Gastroesophageal sphincter (tissue), 4 donors: ENCODE measurements at regions not wholly inside any gene's neighbourhood (a gene's known extent, or its start where the extent isn't known, plus 50 kb on each side); places are given as distances from the start of the nearest gene placed in this dataset.

ENCODE experiments used
- ATAC-seq: fragments of 150-250 bp; one replicate; pipeline ENCODE4 v1.9.1; 2016; ENCODE audit warnings: mild to moderate bottlenecking, moderate library complexity
- H3K27ac ChIP-seq, 4 donors: fragments of 200-600 bp; sonication (generic) in 3 of 4; 1 replicate in 3 of 4; 2 replicates in 1 of 4; pipeline ENCODE4 v1.5.1; 2016 to 2019
- H3K27me3 ChIP-seq: fragments of 200-600 bp; sonication (generic); one replicate; pipeline ENCODE4 v1.5.1; 2019
- H3K36me3 ChIP-seq, 2 donors: fragments of 200-600 bp; sonication (generic); one replicate each; pipeline ENCODE4 v1.5.1; 2019; ENCODE audit warnings: control low read depth in 1 of 2
- H3K4me1 ChIP-seq, 3 donors: fragments of 200-600 bp; sonication (generic); 1 replicate in 2 of 3; 2 replicates in 1 of 3; pipeline ENCODE4 v1.5.1; 2016 to 2019; ENCODE audit warnings: control low read depth in 2 of 3
- H3K4me3 ChIP-seq, 2 donors: fragments of 200-600 bp; sonication (generic); one replicate each; pipeline ENCODE4 v1.5.1; 2019; ENCODE audit warnings: mild to moderate bottlenecking in 1 of 2, moderate library complexity in 1 of 2
- H3K9me3 ChIP-seq, 3 donors: fragments of 200-600 bp; sonication (generic); one replicate each; pipeline ENCODE4 v1.5.1; 2017 to 2019; ENCODE audit warnings: control low read depth in 2 of 3
- CTCF ChIP-seq, 4 experiments: fragments of 200-600 bp in 2 of 4; fragments of 450-650 bp in 2 of 4; sonication (generic) in 1 of 4; IDR thresholded peaks; one replicate each; pipeline ENCODE4 v1.5.1; 2017 to 2019; ENCODE audit warnings: antibody characterized with exemption in 4 of 4, mild to moderate bottlenecking in 2 of 4, moderate library complexity in 2 of 4
- EP300 ChIP-seq: sonication (generic); formaldehyde crosslinking; IDR thresholded peaks from one replicate; pipeline ENCODE4 v1.6.1; 2017; ENCODE audit warnings: antibody characterized with exemption, mild to moderate bottlenecking
- POLR2A ChIP-seq, 2 donors: fragments of 450-650 bp; IDR thresholded peaks; one replicate each; pipeline ENCODE4 v1.6.1; 2017; ENCODE audit warnings: antibody characterized with exemption in 2 of 2, mild to moderate bottlenecking in 2 of 2, moderate library complexity in 1 of 2
- POLR2AphosphoS5 ChIP-seq: sonication (generic); formaldehyde crosslinking; IDR thresholded peaks from one replicate; pipeline ENCODE4 v1.6.1; 2017; ENCODE audit warnings: antibody characterized with exemption
- WGBS, 2 donors: methylation state at CpG; one replicate each; pipeline ENCODE4 v1.1.5; 2018; ENCODE audit warnings: low coverage in 1 of 2; 5-methylcytosine and 5-hydroxymethylcytosine counted together

GRCh38 chr11:97860237-97860636 lies 1160.5 kb upstream of the CNTN5 start:
- Histone ChIP-seq H3K36me3 (no peaks in the 10 kb centered on the region), H3K4me3 (no peak overlapping the region), H3K27ac (no peak overlapping the region), H3K9me3 (no peaks in the 10 kb centered on the region), H3K4me1 (no peaks in the 10 kb centered on the region), H3K27me3 (no peaks in the 10 kb centered on the region)
- ATAC-seq: no peak
- TF ChIP-seq CTCF (IDR thresholded peaks at IDR 0.05): no peak
- TF ChIP-seq EP300: no peak
- TF ChIP-seq POLR2AphosphoS5: no peak
- no peak for TF ChIP-seq POLR2A (IDR thresholded peaks at IDR 0.05)
- WGBS, 2 donors: 65 to 91% methylated on average over 1 of the region's 1 CpG

GRCh38 chr11:97862021-97862420 lies 1158.7 kb upstream of the CNTN5 start:
- H3K4me1 ChIP-seq: no peaks in the 10 kb centered on the region
- TF ChIP-seq CTCF (IDR thresholded peaks at IDR 0.05) (no peak), POLR2A (IDR thresholded peaks at IDR 0.05) (no peak), POLR2AphosphoS5 (no peak), EP300 (no peak)
- WGBS, 2 donors: 17 to 79% methylated on average over 1 to 4 of the region's 4 CpGs
- no peak overlapping the region for H3K4me3 ChIP-seq
- H3K27ac ChIP-seq: no peak overlapping the region
- no peaks in the 10 kb centered on the region for H3K9me3 ChIP-seq
- ATAC-seq: no peak
- no peaks in the 10 kb centered on the region for H3K36me3 ChIP-seq
- H3K27me3 ChIP-seq: no peaks in the 10 kb centered on the region

GRCh38 chr11:97865424-97866012 lies 1155.2 kb upstream of the CNTN5 start:
- H3K27ac ChIP-seq: no peak overlapping the region
- ATAC-seq: no peak
- 52 to 84% methylated on average over 3 of the region's 3 CpGs for WGBS, 2 donors
- no peaks in the 10 kb centered on the region for H3K27me3 ChIP-seq
- H3K4me3 ChIP-seq: no peak overlapping the region
- no peaks in the 10 kb centered on the region for H3K4me1 ChIP-seq
- no peak for TF ChIP-seq POLR2AphosphoS5
- no peaks in the 10 kb centered on the region for H3K36me3 ChIP-seq
- H3K9me3 ChIP-seq: peaks cover 0 to 8% (median 0%) of the 10 kb centered on the region in 3 donors

GRCh38 chr11:97871816-97872215 lies 1148.9 kb upstream of the CNTN5 start:
- Histone ChIP-seq H3K4me3 (no peak overlapping the region), H3K27me3 (no peaks in the 10 kb centered on the region), H3K27ac (no peak overlapping the region), H3K9me3 (peaks cover 0 to 18% (median 0%) of the 10 kb centered on the region in 3 donors), H3K4me1 (no peaks in the 10 kb centered on the region), H3K36me3 (no peaks in the 10 kb centered on the region)
- TF ChIP-seq POLR2AphosphoS5 (no peak), EP300 (no peak), POLR2A (IDR thresholded peaks at IDR 0.05) (no peak), CTCF (IDR thresholded peaks at IDR 0.05) (no peak)
- ATAC-seq: no peak

GRCh38 chr11:97880209-97880608 lies 1140.5 kb upstream of the CNTN5 start:
- Histone ChIP-seq H3K27me3 (no peaks in the 10 kb centered on the region), H3K9me3 (no peaks in the 10 kb centered on the region), H3K27ac (no peak overlapping the region), H3K4me3 (no peak overlapping the region), H3K4me1 (no peaks in the 10 kb centered on the region), H3K36me3 (no peaks in the 10 kb centered on the region)
- TF ChIP-seq POLR2A (IDR thresholded peaks at IDR 0.05) (no peak), EP300 (no peak), POLR2AphosphoS5 (no peak), CTCF (IDR thresholded peaks at IDR 0.05) (no peak)
- no peak for ATAC-seq
